HCEC 1CT (cell line): ENCODE measurements at regions not wholly inside any gene's neighbourhood (a gene's known extent, or its start where the extent isn't known, plus 50 kb on each side); places are given as distances from the start of the nearest gene placed in this dataset.

Experiments used
- DNase-seq: peaks from one replicate; pipeline ENCODE4 v3.0.0-alpha.2; 2017

- no peak for DNase-seq
Measured at GRCh38 chr10:83945982-83946718, 193.2 kb upstream of the GHITM start.

GRCh38 chr10:83952314-83952713 is 187.0 kb upstream of the GHITM start:
- no peak for DNase-seq

- DNase-seq, result no peak
Measured at GRCh38 chr10:83953589-83953988, 185.7 kb upstream of the GHITM start.

- DNase-seq, result no peak
Measured at GRCh38 chr10:83954193-83954799, 185.0 kb upstream of the GHITM start.

- DNase-seq, result no peak
Measured at GRCh38 chr10:83955406-83955805, 183.9 kb upstream of the GHITM start.

- DNase-seq, result no peak
Measured at GRCh38 chr10:83957168-83957947, 182.0 kb upstream of the GHITM start.

- no peak for DNase-seq
Measured at GRCh38 chr10:83959328-83959727, 180.0 kb upstream of the GHITM start.

GRCh38 chr10:83960125-83960524 is 179.2 kb upstream of the GHITM start:
- no peak for DNase-seq

- no peak for DNase-seq
Measured at GRCh38 chr10:83961620-83962019, 177.7 kb upstream of the GHITM start.

GRCh38 chr10:83963446-83963845 is 175.9 kb upstream of the GHITM start:
- no peak for DNase-seq

GRCh38 chr10:83965473-83965872 is 173.8 kb upstream of the GHITM start:
- no peak for DNase-seq

- no peak for DNase-seq
Measured at GRCh38 chr10:83968052-83968451, 171.3 kb upstream of the GHITM start.

GRCh38 chr10:83978681-83979383 is 160.5 kb upstream of the GHITM start:
- DNase-seq, result no peak

GRCh38 chr10:83982812-83983211 is 156.5 kb upstream of the GHITM start:
- no peak for DNase-seq

- DNase-seq, result no peak
Measured at GRCh38 chr10:83983578-83984255, 155.6 kb upstream of the GHITM start.

GRCh38 chr10:83984256-83984640 is 155.1 kb upstream of the GHITM start:
- no peak for DNase-seq

GRCh38 chr10:83986800-83987199 is 152.5 kb upstream of the GHITM start:
- DNase-seq, result no peak

- DNase-seq, result no peak
Measured at GRCh38 chr10:83987216-83987615, 152.1 kb upstream of the GHITM start.

GRCh38 chr10:83988435-83988834 is 150.9 kb upstream of the GHITM start:
- DNase-seq, result no peak

- DNase-seq, result no peak
Measured at GRCh38 chr10:83990126-83990525, 149.2 kb upstream of the GHITM start.

GRCh38 chr10:83991986-83992753 is 147.1 kb upstream of the GHITM start:
- no peak for DNase-seq

- DNase-seq, result no peak
Measured at GRCh38 chr10:83994325-83994724, 145.0 kb upstream of the GHITM start.
